ENCODE measurements at regions not wholly inside any gene's neighbourhood (a gene's known extent, or its start where the extent isn't known, plus 50 kb on each side); places are given as distances from the start of the nearest gene placed in this dataset.

- DNase-seq (ENCODE audit: low read depth) = no peak
- TF ChIP-seq CTCF (IDR thresholded peaks at IDR 0.05; ENCODE audit: insufficient read depth, low read depth, low read length, missing control alignments) = no peak
- no peak overlapping the region for H3K4me3 ChIP-seq (ENCODE audit: low read length)
These were observed 177.1 kb downstream of the MRPL14 start for GRCh38 chr6:43950051-43950605.

GRCh38 chr6:43949551-43949991 lies 177.7 kb downstream of the MRPL14 start:
- DNase-seq (ENCODE audit: low read depth) = no peak
- no peak for TF ChIP-seq CTCF (IDR thresholded peaks at IDR 0.05; ENCODE audit: insufficient read depth, low read depth, low read length, missing control alignments)

GRCh38 chr6:43948527-43949485 lies 178.4 kb downstream of the MRPL14 start:
- no peak for DNase-seq (ENCODE audit: low read depth)
- no peak for TF ChIP-seq CTCF (IDR thresholded peaks at IDR 0.05; ENCODE audit: insufficient read depth, low read depth, low read length, missing control alignments)
- H3K4me3 ChIP-seq (ENCODE audit: low read length) = no peak overlapping the region

More at GRCh38 chr6:43949551-43949991, 177.7 kb downstream of the MRPL14 start:
- H3K4me3 ChIP-seq (ENCODE audit: low read length) = no peak overlapping the region

DNA sequence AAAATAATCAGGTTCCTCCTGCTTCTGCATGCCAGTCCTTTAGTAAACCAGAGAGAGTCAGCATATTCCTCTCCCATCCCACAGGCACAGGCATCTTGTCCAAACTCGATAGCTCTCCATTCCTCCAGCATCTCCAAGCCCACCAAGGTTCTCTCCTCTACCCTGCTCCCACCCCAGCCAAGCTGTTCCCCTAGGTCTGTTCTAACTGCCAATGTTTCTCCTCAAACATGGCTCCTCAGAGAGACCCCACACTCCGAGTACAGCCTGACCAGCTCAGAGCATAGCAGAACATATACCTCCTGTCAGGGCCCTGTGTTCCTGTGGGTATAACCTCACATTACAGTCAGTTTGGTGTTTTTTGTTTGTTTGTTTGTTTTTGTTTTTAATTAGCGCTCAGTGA lies 177.8 kb downstream of the VEGFA start:
- H3K4me3 ChIP-seq (ENCODE audit: low read length) = no peak overlapping the region
- TF ChIP-seq CTCF (IDR thresholded peaks at IDR 0.05; ENCODE audit: insufficient read depth, low read depth, low read length, missing control alignments) = no peak
- DNase-seq (ENCODE audit: low read depth) = no peak

DNA sequence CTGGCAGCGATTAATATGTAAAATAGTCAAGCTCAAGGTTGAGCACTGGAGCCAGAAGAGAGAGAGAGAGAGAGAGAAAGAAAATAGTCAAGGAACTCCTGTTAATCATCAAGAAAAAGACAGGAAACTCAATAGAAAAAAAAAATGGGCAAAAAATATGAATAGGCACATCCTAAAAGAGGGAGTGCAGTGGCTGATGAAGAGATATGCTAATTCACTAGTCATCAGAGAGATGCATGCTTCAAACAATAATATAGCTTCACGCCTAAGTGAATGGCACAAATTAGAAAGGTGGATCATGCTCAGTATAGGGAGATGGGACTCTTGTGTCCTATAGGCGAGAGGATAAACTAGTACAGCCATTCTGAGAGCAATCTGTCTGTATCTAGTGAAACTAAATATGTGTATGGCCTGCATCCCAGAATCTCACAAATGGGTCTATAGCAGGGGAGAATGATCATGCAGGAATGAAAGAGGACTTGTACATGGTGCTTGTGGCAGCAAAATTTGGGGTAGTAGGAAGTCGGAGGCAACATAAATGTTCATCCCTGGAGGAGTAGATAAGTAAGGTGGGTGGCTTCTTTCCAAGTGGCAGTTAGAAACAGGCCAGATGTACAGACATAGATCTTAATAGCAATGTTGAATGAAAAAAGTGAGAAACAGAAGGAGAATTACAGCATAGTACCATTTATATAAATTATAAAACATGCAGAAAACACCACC lies 176.8 kb downstream of the VEGFA start:
- DNase-seq (ENCODE audit: low read depth) = no peak
- no peak overlapping the region for H3K4me3 ChIP-seq (ENCODE audit: low read length)
- TF ChIP-seq CTCF (IDR thresholded peaks at IDR 0.05; ENCODE audit: insufficient read depth, low read depth, low read length, missing control alignments) = no peak

GRCh38 chr6:43945768-43946080 lies 175.7 kb downstream of the VEGFA start:
- no peak for DNase-seq (ENCODE audit: low read depth)
- TF ChIP-seq CTCF (IDR thresholded peaks at IDR 0.05; ENCODE audit: insufficient read depth, low read depth, low read length, missing control alignments) = no peak
- no peak overlapping the region for H3K4me3 ChIP-seq (ENCODE audit: low read length)

Data from epithelial cell of esophagus (primary cell).